Chondrocyte (in vitro differentiated cells): ENCODE measurements at regions not wholly inside any gene's neighbourhood (a gene's known extent, or its start where the extent isn't known, plus 50 kb on each side); places are given as distances from the start of the nearest gene placed in this dataset.

Experiments used
- DNase-seq: peaks from one replicate; pipeline ENCODE4 v3.0.0; 2021; ENCODE audit warnings: mixed read lengths, low spot score
- H3K27ac Mint-ChIP-seq: one replicate; pipeline ENCODE4 v1.8.0; 2021; ENCODE audit warnings: mild to moderate bottlenecking, moderate library complexity, mixed read lengths; ENCODE audit not compliant: unreplicated experiment
- H3K27me3 Mint-ChIP-seq: 2 replicates; pipeline ENCODE4 v1.8.0; 2021; ENCODE audit warnings: low read depth, mixed read lengths
- H3K36me3 Mint-ChIP-seq: 2 replicates; pipeline ENCODE4 v1.8.0; 2021; ENCODE audit warnings: low read depth, mixed read lengths
- H3K4me1 Mint-ChIP-seq: 2 replicates; pipeline ENCODE4 v1.8.0; 2021; ENCODE audit warnings: low read depth, mild to moderate bottlenecking, mixed read lengths
- H3K4me3 Mint-ChIP-seq: one replicate; pipeline ENCODE4 v1.8.0; 2021; ENCODE audit warnings: mild to moderate bottlenecking, moderate library complexity, mixed read lengths; ENCODE audit not compliant: unreplicated experiment
- H3K9me3 Mint-ChIP-seq: 2 replicates; pipeline ENCODE4 v1.8.0; 2021; ENCODE audit warnings: low read depth, mixed read lengths
- TF ChIP-seq, protein P1 (sequence below): fragments of 200-600 bp; sonication (generic); IDR thresholded peaks from 2 replicates; pipeline ENCODE4 v1.5.0; 2021; ENCODE audit warnings: antibody characterized with exemption, mild to moderate bottlenecking, moderate library complexity

DNA sequence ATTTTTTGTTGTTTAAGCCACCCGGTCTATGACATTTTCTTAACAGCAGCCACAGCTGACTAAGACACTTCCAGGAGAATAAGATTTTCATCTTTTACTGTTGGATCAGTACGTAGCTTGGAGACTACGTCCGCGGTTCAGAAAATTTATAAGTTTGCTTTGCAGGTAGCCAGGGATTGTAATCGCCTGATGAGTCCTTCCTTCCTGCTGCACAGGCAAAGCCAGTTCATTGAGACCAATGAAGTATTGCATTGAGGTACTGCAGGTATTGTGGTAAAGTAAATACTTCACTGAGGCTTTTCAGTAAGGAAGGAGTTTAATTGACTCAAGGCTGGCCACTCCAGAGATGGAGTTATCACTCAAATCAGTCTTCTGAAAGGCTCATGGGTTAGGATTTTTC, 269.4 kb upstream of the ELAC2 start:
- no peak overlapping the region for H3K4me3 Mint-ChIP-seq
- H3K36me3 Mint-ChIP-seq = no peaks in the 10 kb centered on the region
- TF ChIP-seq, protein P1, sequence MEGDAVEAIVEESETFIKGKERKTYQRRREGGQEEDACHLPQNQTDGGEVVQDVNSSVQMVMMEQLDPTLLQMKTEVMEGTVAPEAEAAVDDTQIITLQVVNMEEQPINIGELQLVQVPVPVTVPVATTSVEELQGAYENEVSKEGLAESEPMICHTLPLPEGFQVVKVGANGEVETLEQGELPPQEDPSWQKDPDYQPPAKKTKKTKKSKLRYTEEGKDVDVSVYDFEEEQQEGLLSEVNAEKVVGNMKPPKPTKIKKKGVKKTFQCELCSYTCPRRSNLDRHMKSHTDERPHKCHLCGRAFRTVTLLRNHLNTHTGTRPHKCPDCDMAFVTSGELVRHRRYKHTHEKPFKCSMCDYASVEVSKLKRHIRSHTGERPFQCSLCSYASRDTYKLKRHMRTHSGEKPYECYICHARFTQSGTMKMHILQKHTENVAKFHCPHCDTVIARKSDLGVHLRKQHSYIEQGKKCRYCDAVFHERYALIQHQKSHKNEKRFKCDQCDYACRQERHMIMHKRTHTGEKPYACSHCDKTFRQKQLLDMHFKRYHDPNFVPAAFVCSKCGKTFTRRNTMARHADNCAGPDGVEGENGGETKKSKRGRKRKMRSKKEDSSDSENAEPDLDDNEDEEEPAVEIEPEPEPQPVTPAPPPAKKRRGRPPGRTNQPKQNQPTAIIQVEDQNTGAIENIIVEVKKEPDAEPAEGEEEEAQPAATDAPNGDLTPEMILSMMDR = no peak
- no peaks in the 10 kb centered on the region for H3K9me3 Mint-ChIP-seq
- DNase-seq = no peak
- H3K4me1 Mint-ChIP-seq = no peaks in the 10 kb centered on the region
- H3K27ac Mint-ChIP-seq = no peak overlapping the region
- no peaks in the 10 kb centered on the region for H3K27me3 Mint-ChIP-seq

DNA sequence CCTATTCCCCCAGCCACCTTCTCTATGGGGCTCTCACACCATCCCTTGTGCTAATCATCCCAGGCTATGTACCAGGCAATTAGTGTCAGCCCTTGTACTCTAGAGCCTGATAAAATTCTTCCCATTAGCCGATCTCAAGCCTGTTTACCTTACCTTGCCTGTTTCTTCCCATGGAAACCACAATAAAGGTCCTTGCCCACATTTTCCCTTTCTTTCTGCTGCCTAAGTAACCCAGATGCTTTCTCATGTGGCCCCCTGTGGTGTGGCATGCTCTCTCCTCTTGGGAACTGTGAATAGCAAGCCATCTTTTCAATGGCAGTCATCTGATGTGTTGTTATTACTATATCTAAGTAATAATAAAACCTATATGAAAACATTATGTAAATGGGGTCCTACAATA, 265.8 kb upstream of the ELAC2 start:
- Mint-ChIP-seq H3K36me3 (no peaks in the 10 kb centered on the region), H3K9me3 (peaks cover 9% of the 10 kb centered on the region), H3K4me3 (no peak overlapping the region), H3K27me3 (no peaks in the 10 kb centered on the region), H3K4me1 (no peaks in the 10 kb centered on the region), H3K27ac (no peak overlapping the region)
- no peak for DNase-seq
- TF ChIP-seq, protein P1 = no peak

DNA sequence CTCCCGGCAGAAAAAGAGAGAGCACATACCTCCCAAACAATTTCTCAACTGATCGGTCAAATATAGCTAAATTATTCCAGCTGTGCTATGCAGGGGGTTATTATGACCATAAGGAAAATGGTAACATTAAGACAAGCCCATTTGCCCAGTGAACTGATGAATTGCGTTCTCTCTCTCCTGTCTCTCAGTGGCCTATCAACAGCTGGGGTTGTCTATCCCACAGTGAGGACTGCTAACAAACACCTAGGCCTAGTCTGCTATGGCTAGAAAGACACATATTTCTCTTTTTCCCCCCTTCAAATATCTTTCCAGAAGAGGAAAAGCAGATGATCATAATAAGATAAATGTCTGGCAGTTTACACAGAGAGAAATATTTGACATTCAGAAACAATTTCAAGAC, 263.8 kb upstream of the ELAC2 start:
- no peak overlapping the region for H3K27ac Mint-ChIP-seq
- H3K4me3 Mint-ChIP-seq = no peak overlapping the region
- DNase-seq = no peak
- H3K9me3 Mint-ChIP-seq = peaks cover 9% of the 10 kb centered on the region
- H3K36me3 Mint-ChIP-seq = no peaks in the 10 kb centered on the region
- TF ChIP-seq, protein P1 = no peak
- H3K4me1 Mint-ChIP-seq = no peaks in the 10 kb centered on the region
- no peaks in the 10 kb centered on the region for H3K27me3 Mint-ChIP-seq

DNA sequence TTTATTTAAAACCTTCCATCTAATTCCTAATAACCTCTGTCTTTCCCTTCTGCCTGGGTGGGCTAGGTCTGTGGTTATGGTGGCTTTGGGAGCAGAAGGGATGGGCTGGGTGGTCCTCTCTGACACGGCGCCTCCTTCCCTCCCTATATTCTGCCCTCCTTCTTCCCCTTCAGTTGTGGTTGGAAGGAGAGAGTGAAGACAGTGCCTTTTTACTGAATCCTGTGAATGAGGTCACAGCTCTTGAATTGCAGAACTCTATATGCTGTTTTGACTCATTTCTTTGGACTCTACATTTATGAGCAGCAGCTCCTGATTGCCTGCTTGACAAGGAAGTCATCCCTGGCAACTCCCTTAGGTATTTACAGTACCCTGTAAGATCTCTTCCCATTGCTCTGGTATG, 256.0 kb upstream of the ELAC2 start:
- no peak for DNase-seq
- TF ChIP-seq, protein P1 = no peak
- Mint-ChIP-seq H3K27me3 (peaks cover 24% of the 10 kb centered on the region), H3K9me3 (no peaks in the 10 kb centered on the region), H3K4me1 (no peaks in the 10 kb centered on the region), H3K36me3 (no peaks in the 10 kb centered on the region), H3K4me3 (no peak overlapping the region), H3K27ac (no peak overlapping the region)

DNA sequence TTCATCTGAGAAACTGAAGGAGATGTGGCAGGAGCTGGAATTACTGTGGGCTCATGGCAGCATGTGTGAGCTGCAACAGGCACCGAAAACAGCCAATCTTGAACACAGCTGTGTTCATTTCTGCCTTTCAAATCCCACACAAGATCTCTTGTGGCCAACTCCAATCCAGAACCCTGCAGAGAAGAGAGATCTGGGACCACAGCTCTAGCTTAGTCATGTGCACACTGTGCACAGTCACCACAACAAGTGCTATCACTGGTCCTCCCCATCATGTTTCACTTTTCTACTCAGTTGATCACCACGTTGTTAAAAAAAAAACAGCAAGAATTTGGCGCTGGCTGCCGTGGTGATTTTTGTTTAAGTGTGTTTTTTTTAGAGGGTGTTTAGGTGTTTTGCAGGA, 254.5 kb upstream of the ELAC2 start:
- Mint-ChIP-seq H3K36me3 (peaks cover 1% of the 10 kb centered on the region), H3K27ac (no peak overlapping the region), H3K9me3 (no peaks in the 10 kb centered on the region), H3K27me3 (peaks cover 32% of the 10 kb centered on the region), H3K4me1 (no peaks in the 10 kb centered on the region), H3K4me3 (no peak overlapping the region)
- TF ChIP-seq, protein P1 = no peak
- DNase-seq = no peak
